ENCODE measurements at regions not wholly inside any gene's neighbourhood (a gene's known extent, or its start where the extent isn't known, plus 50 kb on each side); places are given as distances from the start of the nearest gene placed in this dataset.

GRCh38 chr2:212894026-212894425 lies 257.4 kb downstream of the IKZF2 start:
- TF ChIP-seq CTCF (conservative IDR thresholded peaks at IDR 0.05; ENCODE audit: low read depth, low read length) (no peak), EZH2 (IDR thresholded peaks at IDR 0.05; ENCODE audit: borderline replicate concordance, low read depth, low read length, poor library complexity, severe bottlenecking) (no peak)

All from A673 (cell line).